DND-41 (cell line): ENCODE measurements at regions not wholly inside any gene's neighbourhood (a gene's known extent, or its start where the extent isn't known, plus 50 kb on each side); places are given as distances from the start of the nearest gene placed in this dataset.

Source experiments
- ATAC-seq: fragments of 200-7000 bp; cut with Tn5 transposase; 3 replicates; pipeline ENCODE4 v1.9.1; 2021; ENCODE audit warnings: low read depth; ENCODE audit not compliant: insufficient read depth
- DNase-seq: peaks from one replicate; pipeline ENCODE4 v3.0.0-alpha.2; 2020
- H2AFZ ChIP-seq: 2 replicates; pipeline ENCODE4 v1.6.0; 2012; ENCODE audit warnings: low read depth, low read length
- H3K27ac ChIP-seq: 2 replicates; pipeline ENCODE4 v1.5.1; 2012; ENCODE audit warnings: low read length, inconsistent platforms
- H3K27me3 ChIP-seq: fragments of 200-600 bp; sonication (generic); 2 replicates; pipeline ENCODE4 v1.6.0; 2012; ENCODE audit warnings: low read length, mild to moderate bottlenecking, inconsistent platforms; ENCODE audit not compliant: insufficient read depth, poor library complexity
- H3K36me3 ChIP-seq: 2 replicates; pipeline ENCODE4 v1.5.1; 2012; ENCODE audit warnings: low read length, inconsistent platforms; ENCODE audit not compliant: insufficient read depth
- H3K4me1 ChIP-seq: 2 replicates; pipeline ENCODE4 v1.5.1; 2012; ENCODE audit warnings: mild to moderate bottlenecking, low read length; ENCODE audit not compliant: insufficient read depth
- H3K4me2 ChIP-seq: 2 replicates; pipeline ENCODE4 v1.6.0; 2012; ENCODE audit warnings: mild to moderate bottlenecking, moderate library complexity, low read length, inconsistent platforms; ENCODE audit not compliant: insufficient read depth
- H3K4me3 ChIP-seq, 2 experiments: fragments of 200-600 bp in 1 of 2; shearing (Covaris generic) in 1 of 2; 2 replicates each; pipeline ENCODE4 v1.5.1; 2012 to 2016; ENCODE audit warnings: inconsistent platforms in 2 of 2, low read length in 2 of 2, mild to moderate bottlenecking in 2 of 2, low read depth in 1 of 2, moderate library complexity in 1 of 2
- H3K79me2 ChIP-seq: 2 replicates; pipeline ENCODE4 v1.6.0; 2012; ENCODE audit warnings: low read length, inconsistent platforms; ENCODE audit not compliant: insufficient read depth
- H3K9ac ChIP-seq: 2 replicates; pipeline ENCODE4 v1.6.0; 2012; ENCODE audit warnings: low read depth, mild to moderate bottlenecking, inconsistent platforms, low read length, moderate library complexity
- H3K9me3 ChIP-seq: 2 replicates; pipeline ENCODE4 v1.5.1; 2012; ENCODE audit warnings: low read length, moderate library complexity, mild to moderate bottlenecking, inconsistent platforms; ENCODE audit not compliant: insufficient read depth, severe bottlenecking
- H4K20me1 ChIP-seq: 2 replicates; pipeline ENCODE4 v1.6.0; 2012; ENCODE audit warnings: low read length; ENCODE audit not compliant: insufficient read depth
- CTCF ChIP-seq: IDR thresholded peaks from 2 replicates; pipeline ENCODE4 v1.5.1; 2012; ENCODE audit warnings: borderline replicate concordance, low read length, moderate library complexity, mild to moderate bottlenecking; ENCODE audit not compliant: poor library complexity, severe bottlenecking; ENCODE audit errors: extremely low read depth
- EZH2 ChIP-seq: IDR thresholded peaks from 3 replicates; pipeline ENCODE4 v1.6.1; 2012; ENCODE audit warnings: borderline replicate concordance, low read depth, mild to moderate bottlenecking, moderate library complexity, low read length, inconsistent platforms; ENCODE audit not compliant: severe bottlenecking

- Histone ChIP-seq H3K4me1 (no peaks in the 10 kb centered on the region), H3K27ac (no peak overlapping the region), H3K9ac (no peak overlapping the region), H2AFZ (no peak overlapping the region), H3K9me3 (no peaks in the 10 kb centered on the region), H3K4me2 (no peak overlapping the region), H3K36me3 (no peaks in the 10 kb centered on the region), H3K4me3 (no peak overlapping the region), H3K79me2 (no peaks in the 10 kb centered on the region), H4K20me1 (no peaks in the 10 kb centered on the region), H3K27me3 (no peaks in the 10 kb centered on the region)
- DNase-seq (no peak), ATAC-seq (no peak)
- no peak for TF ChIP-seq EZH2
- TF ChIP-seq CTCF, result no peak
Measured at GRCh38 chr6:51467231-51467952, 620.0 kb downstream of the PKHD1 start.

DNA sequence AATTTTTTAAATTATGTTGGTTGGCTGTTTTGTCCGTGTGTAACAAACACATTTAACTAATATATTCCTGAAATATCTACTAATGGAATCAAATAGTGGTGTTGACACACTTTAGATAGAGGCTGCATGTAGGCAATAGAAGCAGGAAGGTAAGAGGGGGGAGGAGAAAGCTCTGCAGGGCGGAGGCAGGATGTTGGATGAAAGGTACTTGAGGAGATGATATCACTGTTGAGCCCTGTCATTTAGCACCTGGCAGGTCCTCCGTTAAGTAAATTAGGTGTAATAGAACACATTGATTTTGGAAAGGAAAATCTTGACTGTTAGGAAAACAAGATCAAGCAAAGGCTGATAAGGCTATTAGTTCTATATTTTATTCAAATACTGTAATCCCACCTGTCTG lies 618.7 kb downstream of the PKHD1 start:
- TF ChIP-seq EZH2 (no peak), CTCF (no peak)

DNA sequence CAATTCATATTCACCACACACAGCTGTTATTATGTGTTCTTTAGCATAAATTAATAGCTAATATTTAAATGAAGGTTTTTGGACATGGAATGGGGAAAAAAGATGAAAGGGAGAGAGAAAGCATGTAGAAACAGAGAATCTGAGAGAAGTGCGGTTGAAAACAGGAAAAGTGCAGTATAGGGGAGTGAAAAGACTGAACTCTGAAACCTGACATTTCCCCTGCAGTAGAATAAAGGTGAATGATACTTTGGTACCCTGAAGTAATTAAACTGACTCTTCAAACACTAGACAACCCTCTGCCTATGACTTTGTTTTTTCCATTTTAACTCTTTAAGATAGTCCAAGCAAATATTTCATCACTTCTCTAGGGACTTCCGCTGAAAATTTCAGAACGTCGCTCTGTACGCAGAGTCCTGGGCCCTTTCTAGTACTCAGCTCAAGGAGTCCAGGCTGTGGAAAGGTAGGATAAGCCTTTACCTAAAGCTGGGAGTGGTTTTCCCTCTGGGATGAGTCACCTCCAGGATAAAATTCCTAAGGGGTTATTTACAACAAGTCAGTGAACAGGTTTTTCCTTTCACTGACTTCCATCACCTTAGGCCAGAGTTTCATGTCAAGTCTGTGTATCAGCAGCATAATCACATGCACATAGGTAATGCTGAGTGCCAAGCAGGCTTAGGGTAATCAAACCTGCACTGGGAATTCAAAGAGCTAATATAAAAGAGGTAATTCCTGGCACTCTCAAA lies 614.5 kb downstream of the PKHD1 start:
- ATAC-seq, result no peak
- DNase-seq, result no peak
- no peaks in the 10 kb centered on the region for H3K36me3 ChIP-seq
- H3K9ac ChIP-seq, result no peak overlapping the region
- no peaks in the 10 kb centered on the region for H3K79me2 ChIP-seq
- no peaks in the 10 kb centered on the region for H3K9me3 ChIP-seq
- no peaks in the 10 kb centered on the region for H3K4me1 ChIP-seq
- no peak overlapping the region for H2AFZ ChIP-seq
- H3K4me2 ChIP-seq, result no peak overlapping the region
- no peaks in the 10 kb centered on the region for H4K20me1 ChIP-seq
- H3K4me3 ChIP-seq, result no peak overlapping the region
- no peaks in the 10 kb centered on the region for H3K27me3 ChIP-seq
- TF ChIP-seq EZH2, result no peak
- TF ChIP-seq CTCF, result no peak
- H3K27ac ChIP-seq, result no peak overlapping the region

More for the DNA sequence above, 618.7 kb downstream of the PKHD1 start:
- Histone ChIP-seq H4K20me1 (no peaks in the 10 kb centered on the region), H3K27me3 (no peaks in the 10 kb centered on the region), H3K36me3 (no peaks in the 10 kb centered on the region), H2AFZ (no peak overlapping the region), H3K4me2 (no peak overlapping the region), H3K4me3 (no peak overlapping the region), H3K9ac (no peak overlapping the region), H3K4me1 (no peaks in the 10 kb centered on the region), H3K79me2 (no peaks in the 10 kb centered on the region), H3K27ac (no peak overlapping the region), H3K9me3 (no peaks in the 10 kb centered on the region)
- DNase-seq (no peak), ATAC-seq (no peak)
